Suprapubic skin (tissue), 4 donors: ENCODE measurements at regions not wholly inside any gene's neighbourhood (a gene's known extent, or its start where the extent isn't known, plus 50 kb on each side); places are given as distances from the start of the nearest gene placed in this dataset.

Experiments used
- DNase-seq, 2 donors: peaks; one replicate each; pipeline ENCODE4 v3.0.0-alpha.2; 2019; ENCODE audit warnings: low spot score in 2 of 2
- H3K27ac ChIP-seq: fragments of 200-600 bp; sonication (generic); one replicate; pipeline ENCODE4 v1.5.1; 2019
- H3K27me3 ChIP-seq: fragments of 200-600 bp; sonication (generic); one replicate; pipeline ENCODE4 v1.5.1; 2019
- H3K36me3 ChIP-seq: fragments of 200-600 bp; sonication (generic); one replicate; pipeline ENCODE4 v1.5.1; 2019
- H3K4me1 ChIP-seq: fragments of 200-600 bp; sonication (generic); one replicate; pipeline ENCODE4 v1.5.1; 2019
- H3K4me3 ChIP-seq: fragments of 200-600 bp; sonication (generic); one replicate; pipeline ENCODE4 v1.5.1; 2019; ENCODE audit warnings: mild to moderate bottlenecking
- H3K9me3 ChIP-seq: fragments of 200-600 bp; sonication (generic); one replicate; pipeline ENCODE4 v1.5.1; 2019
- EP300 ChIP-seq: sonication (generic); formaldehyde crosslinking; IDR thresholded peaks from one replicate; pipeline ENCODE4 v1.6.1; 2017; ENCODE audit warnings: antibody characterized with exemption
- POLR2A ChIP-seq, 2 donors: fragments of 450-650 bp; IDR thresholded peaks; one replicate each; pipeline ENCODE4 v1.6.1; 2017; ENCODE audit warnings: antibody characterized with exemption in 2 of 2, mild to moderate bottlenecking in 2 of 2, moderate library complexity in 2 of 2
- POLR2AphosphoS5 ChIP-seq, 3 donors: sonication (generic); formaldehyde crosslinking; IDR thresholded peaks; one replicate each; pipeline ENCODE4 v1.6.1; 2017; ENCODE audit warnings: antibody characterized with exemption in 3 of 3
- WGBS: methylation state at CpG from one replicate; pipeline ENCODE4 v1.1.5; 2018; 5-methylcytosine and 5-hydroxymethylcytosine counted together
- TF ChIP-seq, protein P1 (sequence below), 2 donors: fragments of 200-600 bp in 1 of 2; fragments of 450-650 bp in 1 of 2; sonication (generic) in 1 of 2; IDR thresholded peaks; one replicate each; pipeline ENCODE4 v1.5.1; 2016 to 2019; ENCODE audit warnings: antibody characterized with exemption in 2 of 2, mild to moderate bottlenecking in 1 of 2, moderate library complexity in 1 of 2

DNA sequence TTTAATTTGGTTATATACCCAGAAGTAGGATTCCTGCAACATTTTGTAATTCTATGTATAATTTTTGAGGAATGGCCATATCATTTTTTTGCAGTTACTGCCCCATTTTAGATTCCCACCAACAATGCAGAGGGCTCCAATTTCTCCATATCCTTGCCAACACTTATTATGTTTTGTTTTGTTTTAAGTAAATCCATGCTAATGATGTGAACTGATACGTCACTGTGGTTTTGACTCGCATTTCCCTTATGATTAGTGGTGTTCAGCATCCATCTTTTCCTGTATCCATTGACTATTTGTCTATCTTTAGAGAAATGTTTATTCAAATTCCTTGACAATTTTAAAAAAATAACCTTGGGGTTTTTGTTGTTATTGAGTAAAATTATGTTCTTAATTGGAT is 826.4 kb downstream of the CDH11 start:
- H3K27me3 ChIP-seq: no peaks in the 10 kb centered on the region
- H3K9me3 ChIP-seq: no peaks in the 10 kb centered on the region
- no peaks in the 10 kb centered on the region for H3K36me3 ChIP-seq
- TF ChIP-seq, protein P1, sequence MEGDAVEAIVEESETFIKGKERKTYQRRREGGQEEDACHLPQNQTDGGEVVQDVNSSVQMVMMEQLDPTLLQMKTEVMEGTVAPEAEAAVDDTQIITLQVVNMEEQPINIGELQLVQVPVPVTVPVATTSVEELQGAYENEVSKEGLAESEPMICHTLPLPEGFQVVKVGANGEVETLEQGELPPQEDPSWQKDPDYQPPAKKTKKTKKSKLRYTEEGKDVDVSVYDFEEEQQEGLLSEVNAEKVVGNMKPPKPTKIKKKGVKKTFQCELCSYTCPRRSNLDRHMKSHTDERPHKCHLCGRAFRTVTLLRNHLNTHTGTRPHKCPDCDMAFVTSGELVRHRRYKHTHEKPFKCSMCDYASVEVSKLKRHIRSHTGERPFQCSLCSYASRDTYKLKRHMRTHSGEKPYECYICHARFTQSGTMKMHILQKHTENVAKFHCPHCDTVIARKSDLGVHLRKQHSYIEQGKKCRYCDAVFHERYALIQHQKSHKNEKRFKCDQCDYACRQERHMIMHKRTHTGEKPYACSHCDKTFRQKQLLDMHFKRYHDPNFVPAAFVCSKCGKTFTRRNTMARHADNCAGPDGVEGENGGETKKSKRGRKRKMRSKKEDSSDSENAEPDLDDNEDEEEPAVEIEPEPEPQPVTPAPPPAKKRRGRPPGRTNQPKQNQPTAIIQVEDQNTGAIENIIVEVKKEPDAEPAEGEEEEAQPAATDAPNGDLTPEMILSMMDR (IDR thresholded peaks at IDR 0.05): no peak
- TF ChIP-seq POLR2A (IDR thresholded peaks at IDR 0.05) (no peak), POLR2AphosphoS5 (IDR thresholded peaks at IDR 0.05) (no peak), EP300 (no peak)
- WGBS: 97% methylated on average over 2 of the region's 2 CpGs
- no peak overlapping the region for H3K4me3 ChIP-seq
- no peak for DNase-seq
- no peak overlapping the region for H3K27ac ChIP-seq
- no peaks in the 10 kb centered on the region for H3K4me1 ChIP-seq

DNA sequence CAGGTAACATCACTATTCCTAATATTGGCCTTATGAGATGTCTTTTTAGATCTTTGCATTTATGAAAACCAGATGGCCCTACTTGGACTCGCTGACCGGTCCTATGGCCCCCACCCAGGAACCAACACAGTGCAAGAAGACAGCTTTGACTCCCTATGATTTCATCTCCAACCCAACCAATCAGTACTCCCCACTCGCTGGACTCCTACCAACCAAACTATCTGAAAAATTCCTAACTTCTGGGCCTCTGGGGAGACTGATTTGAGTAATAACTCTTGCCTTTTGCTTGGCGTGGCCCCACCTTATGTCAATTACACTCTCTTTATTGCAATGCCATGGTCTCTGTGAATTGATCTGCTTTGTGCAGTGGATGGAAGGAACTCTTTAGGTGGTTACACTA is 828.9 kb downstream of the CDH11 start:
- H3K27me3 ChIP-seq: no peaks in the 10 kb centered on the region
- no peak for DNase-seq
- H3K4me1 ChIP-seq: no peaks in the 10 kb centered on the region
- WGBS: 84% methylated on average over 4 of the region's 4 CpGs
- no peak overlapping the region for H3K27ac ChIP-seq
- H3K4me3 ChIP-seq: no peak overlapping the region
- H3K9me3 ChIP-seq: no peaks in the 10 kb centered on the region
- TF ChIP-seq POLR2AphosphoS5 (IDR thresholded peaks at IDR 0.05): no peak
- TF ChIP-seq EP300: no peak
- no peak for TF ChIP-seq POLR2A (IDR thresholded peaks at IDR 0.05)
- TF ChIP-seq, protein P1 (IDR thresholded peaks at IDR 0.05): no peak
- H3K36me3 ChIP-seq: no peaks in the 10 kb centered on the region

DNA sequence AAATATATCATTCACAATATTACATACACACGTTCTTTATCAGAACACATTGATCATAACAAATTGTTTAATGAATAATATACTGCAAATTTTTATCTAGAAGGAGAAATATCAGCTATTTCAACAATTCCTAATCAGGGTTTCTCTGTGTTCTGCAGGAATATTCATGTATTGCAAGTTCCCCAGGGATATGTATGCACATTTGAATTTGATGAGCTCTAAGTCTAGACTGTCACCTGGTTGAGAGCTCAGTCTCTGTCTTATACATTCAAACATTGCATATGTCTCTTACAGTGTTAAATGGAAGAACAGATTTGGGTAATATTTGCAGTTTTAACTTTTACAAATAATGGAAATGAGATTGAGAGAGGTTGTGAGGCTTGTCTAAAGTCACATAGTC is 829.7 kb downstream of the CDH11 start:
- Histone ChIP-seq H3K36me3 (no peaks in the 10 kb centered on the region), H3K27ac (no peak overlapping the region), H3K9me3 (no peaks in the 10 kb centered on the region), H3K27me3 (no peaks in the 10 kb centered on the region), H3K4me3 (no peak overlapping the region), H3K4me1 (no peaks in the 10 kb centered on the region)
- TF ChIP-seq POLR2A (IDR thresholded peaks at IDR 0.05) (no peak), EP300 (no peak), POLR2AphosphoS5 (IDR thresholded peaks at IDR 0.05) (no peak)
- TF ChIP-seq, protein P1 (IDR thresholded peaks at IDR 0.05): no peak
- no peak for DNase-seq
- WGBS: 73% methylated on average over 1 of the region's 1 CpG

DNA sequence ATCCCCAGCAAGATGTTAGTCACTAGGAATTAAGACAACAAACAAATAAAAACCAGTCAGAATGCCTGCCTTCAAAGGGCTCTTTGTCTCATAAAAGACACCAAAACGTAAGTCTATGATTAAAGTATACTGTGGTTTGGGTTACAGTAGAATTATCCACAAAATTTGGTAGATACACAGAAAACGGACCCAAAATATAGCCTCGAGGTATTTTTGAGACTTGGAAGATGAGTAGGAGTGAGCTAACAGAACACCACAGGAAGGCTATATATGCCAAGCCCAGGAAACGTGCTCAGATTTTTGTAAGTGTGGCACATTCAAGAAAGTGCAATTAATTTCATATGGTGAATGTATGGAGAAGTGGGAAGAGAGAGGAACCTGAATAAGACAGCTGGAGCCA is 831.4 kb downstream of the CDH11 start:
- no peak for DNase-seq
- Histone ChIP-seq H3K27ac (no peak overlapping the region), H3K4me3 (no peak overlapping the region), H3K36me3 (no peaks in the 10 kb centered on the region), H3K27me3 (no peaks in the 10 kb centered on the region), H3K9me3 (no peaks in the 10 kb centered on the region), H3K4me1 (no peaks in the 10 kb centered on the region)
- 59% methylated on average over 4 of the region's 4 CpGs for WGBS
- TF ChIP-seq, protein P1 (IDR thresholded peaks at IDR 0.05): no peak
- no peak for TF ChIP-seq POLR2AphosphoS5 (IDR thresholded peaks at IDR 0.05)
- no peak for TF ChIP-seq POLR2A (IDR thresholded peaks at IDR 0.05)
- no peak for TF ChIP-seq EP300

DNA sequence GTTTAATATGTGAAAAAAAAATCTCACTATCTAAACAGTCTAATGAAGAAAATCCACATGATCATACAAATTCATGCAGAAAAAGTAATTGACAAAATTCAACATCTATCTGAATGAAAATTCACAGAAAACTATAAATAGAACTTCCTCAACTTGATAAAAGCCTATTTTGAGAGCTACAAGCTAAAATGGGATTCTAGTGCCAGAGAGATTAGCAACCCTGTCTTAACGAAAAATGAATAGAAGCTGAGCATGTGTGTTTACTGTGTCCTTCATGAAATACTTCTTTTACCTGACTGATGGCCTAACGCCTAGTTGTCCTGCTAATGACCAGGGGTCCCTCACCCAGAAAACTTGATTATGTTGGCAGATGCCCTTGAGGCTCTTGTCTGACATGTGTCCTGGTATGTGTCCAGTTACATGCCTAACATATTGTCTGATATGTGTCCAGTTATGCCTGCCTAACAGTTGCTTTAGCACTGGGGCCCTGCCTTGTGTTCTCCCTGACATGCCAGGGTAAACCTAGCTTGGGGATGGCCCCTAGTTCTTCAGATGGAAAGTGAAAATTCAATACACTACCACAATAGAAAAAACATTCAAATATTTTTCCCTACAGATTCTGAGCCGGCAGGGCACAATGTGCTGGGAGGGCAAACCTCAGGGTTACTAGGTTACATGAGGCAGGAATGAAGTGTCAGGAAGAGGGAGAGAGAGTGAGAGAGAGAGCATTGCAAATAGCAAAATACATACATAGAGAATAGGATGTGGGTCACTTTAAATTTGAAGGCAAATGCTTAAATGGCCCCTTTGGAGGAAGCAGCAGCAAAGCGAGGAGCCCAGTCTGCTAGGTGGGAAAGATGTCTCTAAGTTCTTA is 834.0 kb downstream of the CDH11 start:
- DNase-seq: no peak
- Histone ChIP-seq H3K4me3 (no peak overlapping the region), H3K36me3 (no peaks in the 10 kb centered on the region), H3K9me3 (no peaks in the 10 kb centered on the region), H3K4me1 (no peaks in the 10 kb centered on the region), H3K27ac (no peak overlapping the region), H3K27me3 (no peaks in the 10 kb centered on the region)
- TF ChIP-seq POLR2AphosphoS5 (IDR thresholded peaks at IDR 0.05) (no peak), EP300 (no peak), POLR2A (IDR thresholded peaks at IDR 0.05) (no peak)
- TF ChIP-seq, protein P1 (IDR thresholded peaks at IDR 0.05): no peak
- WGBS: 77% methylated on average over 4 of the region's 4 CpGs
